ENCODE measurements at regions not wholly inside any gene's neighbourhood (a gene's known extent, or its start where the extent isn't known, plus 50 kb on each side); places are given as distances from the start of the nearest gene placed in this dataset.
"Not testable (repeated sequence)": the region's sequence is repeated elsewhere in the genome, so short reads cannot be mapped to it uniquely, and the experiment has no call there.

- H3K9me3 Mint-ChIP-seq, H3K27ac Mint-ChIP-seq, H3K36me3 Mint-ChIP-seq, H3K4me1 Mint-ChIP-seq, H3K4me3 Mint-ChIP-seq, H3K27me3 Mint-ChIP-seq: not testable (repeated sequence)
These were observed 95.1 kb upstream of the FRMD4B start for GRCh38 chr3:69480986-69481385.

DNA sequence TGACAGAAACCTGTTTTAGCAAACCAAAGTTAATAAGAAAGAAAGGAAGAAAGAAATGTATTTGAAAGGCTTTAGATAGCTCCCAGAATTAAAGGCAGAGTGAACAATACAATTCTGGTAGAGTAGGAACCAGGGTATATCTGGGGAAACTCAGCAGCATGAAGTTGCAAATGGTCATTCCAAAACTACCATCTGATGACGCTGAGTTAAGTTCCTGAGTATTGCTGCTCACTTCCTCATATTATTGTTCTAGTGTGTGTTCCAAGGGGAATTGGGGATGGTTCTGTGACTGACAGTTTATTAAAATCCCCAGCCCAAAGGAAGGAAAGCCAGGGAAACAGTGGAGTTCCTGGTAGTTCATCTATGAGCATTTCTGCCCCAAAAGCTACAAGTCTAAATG is 88.3 kb upstream of the FRMD4B start:
- Mint-ChIP-seq H3K9me3 (peaks cover 2 to 7% (median 2%) of the 10 kb centered on the region in 3 donors), H3K4me3 (peak overlapping the region in 1 of 4 donors; percentile 2), H3K27me3 (no peaks in the 10 kb centered on the region), H3K36me3 (peaks cover 2% of the 10 kb centered on the region), H3K27ac (no peak overlapping the region), H3K4me1 (no peaks in the 10 kb centered on the region)

DNA sequence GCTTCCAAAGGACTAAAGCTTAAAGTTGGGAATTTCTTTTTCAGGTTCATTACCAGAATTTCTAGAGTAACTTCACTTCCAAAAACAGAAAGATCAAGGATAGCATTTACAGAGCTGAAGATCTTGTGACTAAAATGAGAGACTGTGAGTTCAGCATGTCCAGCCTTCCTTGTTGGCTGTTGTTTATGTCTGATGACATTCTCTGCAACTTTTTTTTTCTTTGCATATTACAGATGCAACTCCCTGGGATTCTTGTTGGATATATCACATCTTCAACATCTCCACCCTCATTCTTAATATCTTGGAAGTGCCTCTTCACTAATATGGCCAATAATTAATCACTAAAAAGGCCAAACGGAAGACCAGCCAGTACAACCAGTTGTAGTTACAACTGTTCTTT is 86.2 kb upstream of the FRMD4B start:
- Mint-ChIP-seq H3K9me3 (peaks cover 0 to 7% (median 2%) of the 10 kb centered on the region in 3 donors), H3K4me3 (no peak overlapping the region), H3K4me1 (no peaks in the 10 kb centered on the region), H3K27ac (peak overlapping the region in 1 of 3 donors; percentile 40), H3K27me3 (no peaks in the 10 kb centered on the region), H3K36me3 (peaks cover 2% of the 10 kb centered on the region)

DNA sequence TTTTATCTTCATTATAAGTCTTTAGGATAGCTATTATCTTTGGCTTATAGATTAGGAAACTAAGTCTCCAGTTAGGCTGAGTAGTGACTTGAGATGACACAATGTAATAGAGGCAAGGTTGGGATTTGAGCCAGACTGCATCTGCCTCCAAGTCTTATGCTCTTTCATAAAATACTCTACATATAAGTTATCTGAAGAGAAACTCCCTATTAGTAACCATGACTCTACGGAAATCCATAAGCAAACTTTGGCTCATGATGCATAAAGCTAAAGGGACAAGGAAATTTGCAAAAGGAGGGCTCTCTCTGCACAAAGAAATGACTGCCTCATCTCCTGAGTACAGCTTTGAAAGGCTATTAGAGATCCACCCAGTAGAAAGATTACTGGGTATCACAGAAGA is 77.6 kb upstream of the FRMD4B start:
- Mint-ChIP-seq H3K9me3 (peaks cover 0 to 2% (median 0%) of the 10 kb centered on the region in 3 donors), H3K4me3 (no peak overlapping the region), H3K27me3 (no peaks in the 10 kb centered on the region), H3K27ac (no peak overlapping the region), H3K36me3 (no peaks in the 10 kb centered on the region), H3K4me1 (peaks cover 0 to 1% (median 0%) of the 10 kb centered on the region in 3 donors)

DNA sequence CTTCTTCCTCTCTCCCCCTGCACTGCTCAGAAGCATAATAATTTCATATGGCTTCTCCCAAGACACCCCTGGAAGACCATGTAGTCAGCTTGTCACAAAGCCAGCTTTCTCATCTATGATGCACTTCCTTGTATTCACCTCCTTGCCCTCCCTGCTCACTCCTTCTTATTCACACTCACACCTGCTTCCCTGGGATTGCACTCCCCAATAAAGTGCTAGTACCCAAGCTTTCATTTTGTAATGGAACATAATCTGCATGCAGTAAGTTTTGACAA is 76.9 kb upstream of the FRMD4B start:
- H3K36me3 Mint-ChIP-seq, result no peaks in the 10 kb centered on the region
- no peak overlapping the region for H3K27ac Mint-ChIP-seq
- H3K4me3 Mint-ChIP-seq, result no peak overlapping the region
- H3K27me3 Mint-ChIP-seq, result peaks cover 2% of the 10 kb centered on the region
- peaks cover 0 to 1% (median 0%) of the 10 kb centered on the region in 3 donors for H3K4me1 Mint-ChIP-seq
- peaks cover 0 to 2% (median 0%) of the 10 kb centered on the region in 3 donors for H3K9me3 Mint-ChIP-seq

GRCh38 chr3:69462022-69462825 is 76.3 kb upstream of the FRMD4B start:
- no peak overlapping the region for H3K27ac Mint-ChIP-seq
- peaks cover 2% of the 10 kb centered on the region for H3K27me3 Mint-ChIP-seq
- H3K4me3 Mint-ChIP-seq, result no peak overlapping the region
- no peaks in the 10 kb centered on the region for H3K36me3 Mint-ChIP-seq
- peaks cover 0 to 1% (median 0%) of the 10 kb centered on the region in 3 donors for H3K4me1 Mint-ChIP-seq
- H3K9me3 Mint-ChIP-seq, result peaks cover 0 to 2% (median 0%) of the 10 kb centered on the region in 3 donors

GRCh38 chr3:69460034-69460433 is 74.1 kb upstream of the FRMD4B start:
- Mint-ChIP-seq H3K27me3 (peaks cover 2% of the 10 kb centered on the region), H3K36me3 (no peaks in the 10 kb centered on the region), H3K4me3 (no peak overlapping the region), H3K9me3 (no peaks in the 10 kb centered on the region), H3K27ac (no peak overlapping the region), H3K4me1 (peaks cover 0 to 1% (median 0%) of the 10 kb centered on the region in 3 donors)

GRCh38 chr3:69458803-69459365 is 73.0 kb upstream of the FRMD4B start:
- no peaks in the 10 kb centered on the region for H3K9me3 Mint-ChIP-seq
- H3K27ac Mint-ChIP-seq, result no peak overlapping the region
- no peaks in the 10 kb centered on the region for H3K36me3 Mint-ChIP-seq
- H3K27me3 Mint-ChIP-seq, result peaks cover 2% of the 10 kb centered on the region
- no peak overlapping the region for H3K4me3 Mint-ChIP-seq
- peaks cover 0 to 1% (median 0%) of the 10 kb centered on the region in 3 donors for H3K4me1 Mint-ChIP-seq

- Mint-ChIP-seq H3K36me3 (no peaks in the 10 kb centered on the region), H3K27me3 (peaks cover 2% of the 10 kb centered on the region), H3K4me1 (peaks cover 0 to 1% (median 0%) of the 10 kb centered on the region in 3 donors), H3K9me3 (no peaks in the 10 kb centered on the region), H3K27ac (no peak overlapping the region), H3K4me3 (no peak overlapping the region)
These were observed 70.7 kb upstream of the FRMD4B start for GRCh38 chr3:69456631-69457030.

DNA sequence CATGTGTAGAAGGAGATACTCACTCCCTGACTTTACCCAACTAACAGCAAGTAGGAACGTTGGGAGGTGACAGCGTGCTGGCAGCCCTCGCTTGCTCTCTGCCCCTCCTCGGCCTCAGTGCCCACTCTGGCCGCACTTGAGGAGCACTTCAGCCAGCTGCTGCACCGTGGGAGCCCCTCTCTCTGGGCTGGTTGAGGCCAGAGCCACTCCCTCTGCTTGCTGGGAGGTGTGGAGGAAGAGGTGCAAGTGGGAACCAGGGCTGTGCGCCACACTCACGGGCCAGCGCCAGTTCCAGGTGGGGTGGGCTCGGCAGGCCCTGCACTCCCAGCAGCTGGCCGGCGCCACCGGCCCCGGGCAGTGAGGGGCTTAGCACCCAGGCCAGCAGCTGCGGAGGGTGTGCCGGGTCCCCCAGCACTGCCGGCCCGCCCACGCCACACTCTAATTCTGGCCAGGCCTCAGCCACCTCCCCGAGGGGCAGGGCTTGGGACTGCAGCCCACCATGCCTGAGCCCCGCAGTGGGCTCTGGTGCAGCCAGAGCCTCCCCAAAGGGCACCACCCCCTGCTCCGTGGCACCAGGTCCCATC is 68.4 kb upstream of the FRMD4B start:
- Mint-ChIP-seq H3K27me3 (peaks cover 6% of the 10 kb centered on the region), H3K4me1 (peaks cover 0 to 1% (median 0%) of the 10 kb centered on the region in 3 donors), H3K4me3 (no peak overlapping the region), H3K9me3 (no peaks in the 10 kb centered on the region), H3K27ac (no peak overlapping the region), H3K36me3 (no peaks in the 10 kb centered on the region)

GRCh38 chr3:69452295-69452694 is 66.4 kb upstream of the FRMD4B start:
- Mint-ChIP-seq H3K36me3 (peaks cover 2% of the 10 kb centered on the region), H3K9me3 (no peaks in the 10 kb centered on the region), H3K4me3 (no peak overlapping the region), H3K27ac (no peak overlapping the region), H3K4me1 (no peaks in the 10 kb centered on the region), H3K27me3 (peaks cover 4% of the 10 kb centered on the region)

DNA sequence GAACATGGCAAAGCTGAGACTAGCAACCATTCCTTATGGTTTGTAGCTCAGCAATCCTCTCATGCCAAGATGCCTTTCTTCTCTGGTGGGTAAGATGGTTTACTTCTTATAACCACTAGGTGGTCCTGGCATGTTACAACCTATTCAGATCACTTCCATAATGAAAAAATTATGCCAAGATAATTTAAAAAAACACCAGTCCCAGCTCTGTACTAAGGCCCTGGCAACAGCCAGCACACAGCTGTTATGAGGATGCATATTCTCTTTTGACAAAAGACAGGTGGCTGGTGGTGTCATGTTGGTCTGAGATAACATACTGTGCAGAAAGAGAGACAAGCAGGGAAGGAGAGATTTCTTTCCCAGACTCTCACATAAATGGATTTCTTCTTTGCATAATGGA is 65.7 kb upstream of the FRMD4B start:
- peaks cover 6% of the 10 kb centered on the region for H3K27me3 Mint-ChIP-seq
- H3K4me3 Mint-ChIP-seq, result no peak overlapping the region
- no peak overlapping the region for H3K27ac Mint-ChIP-seq
- no peaks in the 10 kb centered on the region for H3K9me3 Mint-ChIP-seq
- H3K36me3 Mint-ChIP-seq, result peaks cover 2% of the 10 kb centered on the region
- no peaks in the 10 kb centered on the region for H3K4me1 Mint-ChIP-seq

DNA sequence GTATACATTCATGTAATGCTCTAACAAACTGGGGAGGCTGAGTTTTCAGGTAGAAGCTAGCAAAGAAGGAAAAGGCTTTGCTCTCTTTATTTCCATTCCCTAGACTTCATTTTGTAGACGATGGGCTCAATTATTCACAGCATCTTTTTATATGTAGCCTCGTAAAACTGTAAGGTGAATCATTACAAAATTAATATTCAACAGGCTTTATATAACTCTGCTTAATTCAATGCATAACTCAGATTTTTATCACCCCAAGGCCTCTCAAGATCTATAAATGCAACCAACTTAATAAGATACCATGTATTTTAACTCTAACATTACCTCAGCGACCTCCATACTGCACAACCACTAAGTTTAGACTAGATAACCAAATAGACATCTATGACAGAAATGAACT is 63.0 kb upstream of the FRMD4B start:
- no peaks in the 10 kb centered on the region for H3K4me1 Mint-ChIP-seq
- peaks cover 2% of the 10 kb centered on the region for H3K36me3 Mint-ChIP-seq
- no peak overlapping the region for H3K27ac Mint-ChIP-seq
- H3K27me3 Mint-ChIP-seq, result peaks cover 8% of the 10 kb centered on the region
- H3K9me3 Mint-ChIP-seq, result peaks cover 0 to 1% (median 0%) of the 10 kb centered on the region in 3 donors
- no peak overlapping the region for H3K4me3 Mint-ChIP-seq

DNA sequence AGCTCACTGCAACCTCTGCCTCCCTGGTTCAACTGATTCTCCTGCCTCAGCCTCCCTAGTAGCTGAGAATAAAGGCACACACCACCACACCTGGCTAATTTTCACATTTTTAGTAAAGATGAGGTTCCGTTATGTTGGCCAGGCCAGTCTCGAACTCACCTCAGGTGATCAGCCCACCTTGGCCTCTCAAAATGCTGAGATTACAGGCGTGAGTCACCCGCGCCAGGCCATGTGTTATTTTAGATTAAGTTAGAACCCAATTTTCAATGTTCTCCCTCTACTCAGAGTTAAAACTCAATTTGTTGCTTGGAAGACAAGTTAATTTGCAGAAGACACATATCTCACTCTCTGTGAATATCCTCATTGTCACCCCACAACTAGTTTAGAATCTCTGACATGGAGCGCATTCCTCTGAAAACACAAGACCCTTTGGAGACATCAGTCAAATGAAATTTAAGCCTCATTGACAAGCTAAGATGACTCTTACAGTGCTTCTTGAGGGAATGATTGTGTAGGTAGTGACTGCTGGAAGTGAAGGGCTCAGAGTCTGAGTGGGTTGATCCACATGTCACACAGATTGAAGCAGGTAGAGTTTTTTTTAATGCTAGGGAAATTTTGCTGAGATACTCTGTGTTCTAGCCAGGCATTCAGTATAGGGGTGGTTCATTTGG is 60.6 kb upstream of the FRMD4B start:
- Mint-ChIP-seq H3K4me1 (no peaks in the 10 kb centered on the region), H3K27me3 (peaks cover 8% of the 10 kb centered on the region), H3K36me3 (peaks cover 2% of the 10 kb centered on the region), H3K4me3 (no peak overlapping the region), H3K27ac (no peak overlapping the region), H3K9me3 (peaks cover 0 to 1% (median 0%) of the 10 kb centered on the region in 3 donors)

DNA sequence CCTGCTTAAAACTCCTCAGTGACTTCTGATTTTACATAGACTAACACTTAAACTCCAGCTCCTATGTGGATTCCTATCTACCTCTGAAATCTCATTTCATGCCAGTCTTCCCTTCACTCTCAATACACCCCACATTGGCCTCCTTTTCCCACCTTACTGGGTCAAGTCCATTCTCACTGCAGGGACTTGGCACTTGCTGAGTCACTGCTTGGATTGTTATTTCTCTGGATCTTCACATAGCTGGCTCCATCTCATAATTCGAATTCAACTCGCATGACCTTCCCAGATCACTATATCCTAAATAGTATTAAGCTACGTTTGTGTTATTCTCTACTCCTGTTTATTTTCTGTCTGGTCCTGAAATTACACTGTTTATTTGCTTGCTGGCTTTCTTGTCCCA is 59.6 kb upstream of the FRMD4B start:
- Mint-ChIP-seq H3K27ac (peak overlapping the region in 1 of 3 donors; percentile 60), H3K4me1 (no peaks in the 10 kb centered on the region), H3K9me3 (peaks cover 0 to 1% (median 0%) of the 10 kb centered on the region in 3 donors), H3K4me3 (no peak overlapping the region), H3K36me3 (peaks cover 2% of the 10 kb centered on the region), H3K27me3 (peaks cover 8% of the 10 kb centered on the region)
